ENCODE measurements at regions not wholly inside any gene's neighbourhood (a gene's known extent, or its start where the extent isn't known, plus 50 kb on each side); places are given as distances from the start of the nearest gene placed in this dataset.
"Not testable (repeated sequence)": the region's sequence is repeated elsewhere in the genome, so short reads cannot be mapped to it uniquely, and the experiment has no call there.

DNA sequence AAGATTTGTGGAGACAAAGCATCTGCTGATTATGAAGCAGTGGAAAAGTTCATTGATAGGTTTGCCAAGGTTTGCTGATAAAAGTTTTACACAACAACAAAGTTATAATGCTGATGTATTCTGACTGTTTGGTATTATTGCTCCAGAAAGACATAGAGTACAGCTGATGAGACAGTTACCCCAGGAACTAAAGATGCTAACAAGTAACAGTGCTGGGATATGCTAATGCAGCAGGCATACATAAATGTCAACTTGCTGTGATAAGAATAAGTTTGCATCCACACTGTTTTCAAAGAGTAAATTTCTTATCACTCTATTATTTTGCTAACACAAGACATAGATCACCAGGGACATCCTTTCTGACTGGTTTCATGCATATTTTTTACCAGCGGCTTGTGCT lies 1221.3 kb upstream of the CELF4 start:
- no peak overlapping the region for H3K4me3 ChIP-seq (ENCODE audit: low read length in 2 of 2)
- no peak overlapping the region for H3K9ac ChIP-seq (ENCODE audit: low read length in 2 of 2)

DNA sequence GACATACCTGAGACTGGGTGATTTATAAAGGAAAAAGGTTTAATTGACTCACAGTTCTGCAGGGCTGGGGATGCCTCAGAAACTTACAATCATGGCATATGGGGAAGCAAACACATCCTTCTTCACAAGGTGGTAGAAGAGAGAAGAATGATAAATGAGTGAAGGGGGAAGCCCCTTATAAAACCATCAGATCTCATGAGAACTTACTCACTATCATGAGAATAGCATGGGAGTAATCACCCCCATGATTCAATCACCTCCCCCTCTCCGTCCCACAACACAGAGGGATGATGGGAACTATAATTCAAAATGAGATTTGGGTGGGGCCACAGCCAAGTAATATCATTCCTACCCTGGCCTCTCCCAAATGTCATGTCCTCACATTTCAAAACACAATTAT lies 1206.0 kb upstream of the CELF4 start:
- H3K4me1 ChIP-seq (ENCODE audit: control insufficient read depth, insufficient read depth, low read length); H3K27ac ChIP-seq (ENCODE audit: low read length); H3K36me3 ChIP-seq (ENCODE audit: control insufficient read depth in 2 of 2, insufficient read depth in 2 of 2, low read length in 2 of 2); H3K4me3 ChIP-seq (ENCODE audit: low read length in 2 of 2); H3K9me3 ChIP-seq (ENCODE audit: control insufficient read depth in 2 of 2, low read length in 2 of 2); H3K27me3 ChIP-seq (ENCODE audit: control insufficient read depth in 1 of 2, insufficient read depth in 2 of 2, low read length in 2 of 2); H3K9ac ChIP-seq (ENCODE audit: low read length in 2 of 2): not testable (repeated sequence)

More for the DNA sequence above, 1221.3 kb upstream of the CELF4 start:
- H3K9me3 ChIP-seq (ENCODE audit: control insufficient read depth in 2 of 2, low read length in 2 of 2) = no peaks in the 10 kb centered on the region
- H3K4me1 ChIP-seq (ENCODE audit: control insufficient read depth, insufficient read depth, low read length) = no peaks in the 10 kb centered on the region
- H3K36me3 ChIP-seq (ENCODE audit: control insufficient read depth in 2 of 2, insufficient read depth in 2 of 2, low read length in 2 of 2) = no peaks in the 10 kb centered on the region
- no peak overlapping the region for H3K27ac ChIP-seq (ENCODE audit: low read length)
- no peaks in the 10 kb centered on the region for H3K27me3 ChIP-seq (ENCODE audit: control insufficient read depth in 1 of 2, insufficient read depth in 2 of 2, low read length in 2 of 2)

DNA sequence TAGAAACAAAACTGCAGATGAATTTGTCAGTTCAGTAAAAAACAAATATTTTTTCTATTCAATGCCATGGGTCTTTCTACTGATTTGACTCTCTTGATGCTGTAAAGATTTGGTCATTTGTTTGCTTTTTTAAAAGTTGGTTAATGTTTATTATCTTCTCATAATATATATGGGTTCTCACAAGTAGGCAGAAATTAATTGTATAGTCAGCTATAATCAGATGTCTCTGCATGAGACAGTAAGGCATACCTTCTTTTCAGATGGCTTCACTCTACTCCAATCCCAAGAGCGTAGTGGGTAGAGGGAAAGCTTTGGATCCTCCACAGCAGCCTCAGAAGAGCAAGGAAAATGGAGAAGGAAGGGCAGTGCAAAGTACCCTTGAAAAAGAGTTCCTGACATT lies 1202.9 kb upstream of the CELF4 start:
- Histone ChIP-seq H3K27me3 (ENCODE audit: control insufficient read depth in 1 of 2, insufficient read depth in 2 of 2, low read length in 2 of 2) (no peaks in the 10 kb centered on the region), H3K36me3 (ENCODE audit: control insufficient read depth in 2 of 2, insufficient read depth in 2 of 2, low read length in 2 of 2) (no peaks in the 10 kb centered on the region), H3K27ac (ENCODE audit: low read length) (no peak overlapping the region), H3K9ac (ENCODE audit: low read length in 2 of 2) (no peak overlapping the region), H3K9me3 (ENCODE audit: control insufficient read depth in 2 of 2, low read length in 2 of 2) (no peaks in the 10 kb centered on the region), H3K4me1 (ENCODE audit: control insufficient read depth, insufficient read depth, low read length) (no peaks in the 10 kb centered on the region), H3K4me3 (ENCODE audit: low read length in 2 of 2) (no peak overlapping the region)

DNA sequence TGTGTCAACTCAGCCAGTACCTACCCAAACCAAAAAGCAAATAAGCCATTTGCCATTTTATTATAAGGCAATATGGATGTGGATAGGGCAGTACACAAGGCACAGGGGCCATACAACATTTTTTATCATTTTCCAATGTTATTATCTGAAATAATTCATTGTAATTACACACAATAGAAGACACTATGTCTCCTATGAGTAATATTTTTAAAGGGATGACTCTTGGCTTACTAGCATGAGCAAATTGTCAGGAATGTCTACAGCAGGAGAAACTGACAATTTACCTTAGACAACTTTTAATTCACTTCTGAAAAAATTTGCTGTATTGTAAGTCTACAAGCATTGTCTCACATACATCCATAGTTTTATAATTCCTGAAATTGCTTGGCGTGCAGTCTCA lies 1193.9 kb upstream of the CELF4 start:
- Histone ChIP-seq H3K27me3 (ENCODE audit: control insufficient read depth in 1 of 2, insufficient read depth in 2 of 2, low read length in 2 of 2) (no peaks in the 10 kb centered on the region), H3K27ac (ENCODE audit: low read length) (no peak overlapping the region), H3K9ac (ENCODE audit: low read length in 2 of 2) (no peak overlapping the region), H3K36me3 (ENCODE audit: control insufficient read depth in 2 of 2, insufficient read depth in 2 of 2, low read length in 2 of 2) (no peaks in the 10 kb centered on the region), H3K4me1 (ENCODE audit: control insufficient read depth, insufficient read depth, low read length) (no peaks in the 10 kb centered on the region), H3K4me3 (ENCODE audit: low read length in 2 of 2) (no peak overlapping the region), H3K9me3 (ENCODE audit: control insufficient read depth in 2 of 2, low read length in 2 of 2) (no peaks in the 10 kb centered on the region)

DNA sequence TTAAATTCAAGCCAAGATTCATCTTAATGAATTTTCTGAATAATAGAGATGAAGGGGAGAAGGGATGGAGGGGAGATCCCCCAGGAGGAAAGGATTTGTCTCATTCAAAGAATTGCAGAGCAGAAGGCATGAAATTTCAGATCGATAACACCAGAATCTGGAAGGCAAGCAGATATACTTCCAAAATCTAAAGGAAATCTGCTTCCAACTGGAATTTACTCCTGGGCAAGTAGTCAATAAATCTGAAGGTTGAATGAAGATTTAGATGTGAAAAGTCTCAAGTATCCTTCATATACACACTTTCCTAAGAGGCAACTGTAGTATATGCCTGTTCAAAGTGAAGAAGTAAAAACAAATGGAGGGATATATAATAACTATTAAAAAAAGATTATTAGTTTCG lies 1190.8 kb upstream of the CELF4 start:
- Histone ChIP-seq H3K9ac (ENCODE audit: low read length in 2 of 2) (no peak overlapping the region), H3K4me3 (ENCODE audit: low read length in 2 of 2) (no peak overlapping the region), H3K27me3 (ENCODE audit: control insufficient read depth in 1 of 2, insufficient read depth in 2 of 2, low read length in 2 of 2) (no peaks in the 10 kb centered on the region), H3K4me1 (ENCODE audit: control insufficient read depth, insufficient read depth, low read length) (peaks cover 10% of the 10 kb centered on the region), H3K36me3 (ENCODE audit: control insufficient read depth in 2 of 2, insufficient read depth in 2 of 2, low read length in 2 of 2) (no peaks in the 10 kb centered on the region), H3K9me3 (ENCODE audit: control insufficient read depth in 2 of 2, low read length in 2 of 2) (no peaks in the 10 kb centered on the region), H3K27ac (ENCODE audit: low read length) (no peak overlapping the region)

DNA sequence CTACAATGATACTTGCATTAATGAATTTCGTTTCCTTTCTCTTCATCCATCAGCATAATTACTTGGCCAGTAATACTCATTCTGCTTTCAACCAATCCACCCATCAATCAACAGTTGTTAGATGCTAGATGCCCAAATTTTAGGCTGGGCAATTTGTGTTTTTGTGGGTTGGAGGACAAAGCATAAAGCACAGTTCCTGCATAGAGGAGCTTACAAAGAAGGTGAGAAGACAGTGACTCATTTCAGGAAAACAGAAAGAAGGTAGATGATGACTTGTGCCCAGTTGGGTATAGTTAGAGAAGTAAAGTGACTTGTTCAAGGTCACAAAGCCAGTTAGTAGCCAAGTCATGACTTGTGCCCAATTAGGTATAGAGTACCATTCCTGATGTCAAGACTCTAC lies 1186.8 kb upstream of the CELF4 start:
- H3K4me3 ChIP-seq (ENCODE audit: low read length in 2 of 2) = peak overlapping the region; percentile 5 to 44
- no peak overlapping the region for H3K9ac ChIP-seq (ENCODE audit: low read length in 2 of 2)
- H3K9me3 ChIP-seq (ENCODE audit: control insufficient read depth in 2 of 2, low read length in 2 of 2) = no peaks in the 10 kb centered on the region
- peaks cover 12% of the 10 kb centered on the region for H3K4me1 ChIP-seq (ENCODE audit: control insufficient read depth, insufficient read depth, low read length)
- no peaks in the 10 kb centered on the region for H3K36me3 ChIP-seq (ENCODE audit: control insufficient read depth in 2 of 2, insufficient read depth in 2 of 2, low read length in 2 of 2)
- peak overlapping the region; percentile 59 for H3K27ac ChIP-seq (ENCODE audit: low read length)
- no peaks in the 10 kb centered on the region for H3K27me3 ChIP-seq (ENCODE audit: control insufficient read depth in 1 of 2, insufficient read depth in 2 of 2, low read length in 2 of 2)

DNA sequence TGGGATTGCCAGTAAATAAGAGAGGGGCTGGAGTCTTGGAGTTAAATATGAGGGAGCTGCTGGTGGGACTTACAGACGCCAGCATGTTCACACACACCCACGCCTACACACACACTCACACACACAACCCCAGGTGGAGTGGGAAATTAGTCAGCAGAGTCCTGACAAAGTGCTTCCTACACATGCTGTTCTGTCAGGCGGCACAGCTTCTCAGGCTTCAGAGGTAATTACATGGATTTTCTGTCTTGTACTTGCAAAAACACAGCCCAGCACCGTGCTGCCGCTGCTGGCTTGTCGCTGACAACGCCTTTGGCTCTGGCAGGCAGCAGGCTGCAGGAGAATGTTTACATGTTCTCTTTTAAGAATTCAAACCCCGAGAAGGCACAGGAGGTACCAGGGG lies 1186.3 kb upstream of the CELF4 start:
- Histone ChIP-seq H3K9ac (ENCODE audit: low read length in 2 of 2) (no peak overlapping the region), H3K36me3 (ENCODE audit: control insufficient read depth in 2 of 2, insufficient read depth in 2 of 2, low read length in 2 of 2) (no peaks in the 10 kb centered on the region), H3K9me3 (ENCODE audit: control insufficient read depth in 2 of 2, low read length in 2 of 2) (no peaks in the 10 kb centered on the region), H3K27ac (ENCODE audit: low read length) (peak overlapping the region; percentile 59), H3K4me3 (ENCODE audit: low read length in 2 of 2) (peak overlapping the region; percentile 5 to 44), H3K4me1 (ENCODE audit: control insufficient read depth, insufficient read depth, low read length) (peaks cover 12% of the 10 kb centered on the region), H3K27me3 (ENCODE audit: control insufficient read depth in 1 of 2, insufficient read depth in 2 of 2, low read length in 2 of 2) (no peaks in the 10 kb centered on the region)

DNA sequence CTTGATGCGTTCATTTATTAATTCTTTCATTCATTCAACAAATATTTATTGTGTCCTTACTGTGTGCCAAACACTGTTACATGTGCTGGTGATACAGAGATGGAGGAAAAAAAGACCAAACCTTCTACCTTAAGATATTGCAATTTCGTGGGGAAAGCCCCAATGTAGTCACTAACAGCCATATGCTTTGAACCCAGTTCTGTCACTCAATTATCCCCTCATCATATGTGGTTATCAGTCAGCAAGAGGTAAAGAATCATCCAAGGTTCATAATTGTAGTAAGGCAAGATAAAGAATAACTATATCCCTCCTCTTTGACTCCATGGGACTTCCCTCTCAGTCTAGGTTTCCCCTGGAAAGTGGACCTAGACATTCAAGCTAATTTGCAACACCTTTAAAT lies 1185.6 kb upstream of the CELF4 start:
- Histone ChIP-seq H3K36me3 (ENCODE audit: control insufficient read depth in 2 of 2, insufficient read depth in 2 of 2, low read length in 2 of 2) (no peaks in the 10 kb centered on the region), H3K27me3 (ENCODE audit: control insufficient read depth in 1 of 2, insufficient read depth in 2 of 2, low read length in 2 of 2) (no peaks in the 10 kb centered on the region), H3K9me3 (ENCODE audit: control insufficient read depth in 2 of 2, low read length in 2 of 2) (no peaks in the 10 kb centered on the region), H3K27ac (ENCODE audit: low read length) (peak overlapping the region; percentile 59), H3K4me1 (ENCODE audit: control insufficient read depth, insufficient read depth, low read length) (peaks cover 12% of the 10 kb centered on the region), H3K9ac (ENCODE audit: low read length in 2 of 2) (no peak overlapping the region), H3K4me3 (ENCODE audit: low read length in 2 of 2) (no peak overlapping the region)

DNA sequence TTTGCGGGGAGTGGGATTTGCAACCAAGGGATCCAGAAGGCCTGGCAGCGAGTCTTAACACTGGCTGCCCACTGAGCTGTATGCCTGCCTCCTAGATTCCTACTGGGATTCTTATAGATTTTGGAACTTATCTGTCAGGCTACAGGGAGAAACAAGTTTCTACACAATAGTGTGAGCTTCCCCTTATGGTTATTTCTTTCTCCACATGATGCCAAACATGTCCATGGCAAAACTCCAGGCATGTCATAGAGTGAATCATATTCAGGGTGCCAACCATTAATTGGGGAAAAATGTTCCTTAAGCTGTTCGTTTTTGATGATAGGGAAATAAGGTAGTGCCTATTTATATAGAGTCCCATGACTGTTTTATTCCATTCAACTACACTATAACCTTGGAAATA lies 1185.2 kb upstream of the CELF4 start:
- H3K27me3 ChIP-seq (ENCODE audit: control insufficient read depth in 1 of 2, insufficient read depth in 2 of 2, low read length in 2 of 2) = no peaks in the 10 kb centered on the region
- H3K4me3 ChIP-seq (ENCODE audit: low read length in 2 of 2) = no peak overlapping the region
- no peak overlapping the region for H3K27ac ChIP-seq (ENCODE audit: low read length)
- no peaks in the 10 kb centered on the region for H3K36me3 ChIP-seq (ENCODE audit: control insufficient read depth in 2 of 2, insufficient read depth in 2 of 2, low read length in 2 of 2)
- H3K4me1 ChIP-seq (ENCODE audit: control insufficient read depth, insufficient read depth, low read length) = peaks cover 12% of the 10 kb centered on the region
- H3K9ac ChIP-seq (ENCODE audit: low read length in 2 of 2) = no peak overlapping the region
- H3K9me3 ChIP-seq (ENCODE audit: control insufficient read depth in 2 of 2, low read length in 2 of 2) = no peaks in the 10 kb centered on the region

DNA sequence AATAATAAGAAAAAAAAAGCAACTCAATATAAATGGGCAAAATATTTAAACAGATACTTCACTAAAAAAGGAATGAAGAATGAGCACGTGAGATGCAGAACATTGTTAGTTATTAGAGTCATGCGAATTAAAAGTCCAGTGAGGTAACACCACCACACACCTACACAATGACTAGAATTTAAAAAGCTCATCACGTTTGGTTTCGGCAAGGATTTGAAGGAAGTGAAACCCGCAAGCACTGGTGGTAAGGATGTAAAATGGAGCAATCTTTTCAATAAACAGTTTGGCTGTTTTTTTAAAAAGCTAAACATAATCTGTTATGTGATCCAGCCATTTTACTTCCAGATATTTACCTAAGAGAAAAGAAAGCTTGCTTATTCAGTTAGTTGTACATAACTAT lies 1181.6 kb upstream of the CELF4 start:
- peaks cover 9% of the 10 kb centered on the region for H3K4me1 ChIP-seq (ENCODE audit: control insufficient read depth, insufficient read depth, low read length)
- H3K4me3 ChIP-seq (ENCODE audit: low read length in 2 of 2) = no peak overlapping the region
- no peaks in the 10 kb centered on the region for H3K36me3 ChIP-seq (ENCODE audit: control insufficient read depth in 2 of 2, insufficient read depth in 2 of 2, low read length in 2 of 2)
- H3K27ac ChIP-seq (ENCODE audit: low read length) = no peak overlapping the region
- H3K9me3 ChIP-seq (ENCODE audit: control insufficient read depth in 2 of 2, low read length in 2 of 2) = no peaks in the 10 kb centered on the region
- H3K9ac ChIP-seq (ENCODE audit: low read length in 2 of 2) = no peak overlapping the region
- no peaks in the 10 kb centered on the region for H3K27me3 ChIP-seq (ENCODE audit: control insufficient read depth in 1 of 2, insufficient read depth in 2 of 2, low read length in 2 of 2)

DNA sequence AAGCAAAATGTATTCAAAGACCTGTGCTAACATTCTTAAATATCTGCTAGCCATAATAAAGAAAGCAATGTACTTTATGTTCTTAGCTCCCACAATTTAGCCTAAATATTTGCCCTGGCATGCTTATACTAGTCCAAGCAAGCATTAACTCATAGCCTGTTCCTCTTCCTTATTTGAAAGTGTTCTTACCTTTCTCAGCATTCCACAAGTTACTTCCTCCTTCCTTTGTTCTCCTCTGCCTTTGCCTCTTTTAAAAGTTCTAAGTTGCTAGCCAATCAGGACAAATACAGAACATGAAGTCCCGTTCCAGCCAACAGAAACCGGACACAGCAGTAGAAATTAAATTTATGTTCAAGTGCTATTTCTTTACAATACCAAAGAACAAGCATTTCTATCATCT lies 1154.6 kb upstream of the CELF4 start:
- H3K4me1 ChIP-seq (ENCODE audit: control insufficient read depth, insufficient read depth, low read length); H3K9ac ChIP-seq (ENCODE audit: low read length in 2 of 2); H3K27me3 ChIP-seq (ENCODE audit: control insufficient read depth in 1 of 2, insufficient read depth in 2 of 2, low read length in 2 of 2); H3K36me3 ChIP-seq (ENCODE audit: control insufficient read depth in 2 of 2, insufficient read depth in 2 of 2, low read length in 2 of 2); H3K9me3 ChIP-seq (ENCODE audit: control insufficient read depth in 2 of 2, low read length in 2 of 2); H3K4me3 ChIP-seq (ENCODE audit: low read length in 2 of 2); H3K27ac ChIP-seq (ENCODE audit: low read length): not testable (repeated sequence)

All from stomach smooth muscle (tissue), 2 donors.